Tibial nerve (tissue), 3 donors: ENCODE measurements at regions not wholly inside any gene's neighbourhood (a gene's known extent, or its start where the extent isn't known, plus 50 kb on each side); places are given as distances from the start of the nearest gene placed in this dataset.

ENCODE experiments used
- POLR2A ChIP-seq, 2 donors: fragments of 450-650 bp; IDR thresholded peaks; one replicate each; pipeline ENCODE4 v1.6.1; 2017; ENCODE audit warnings: antibody characterized with exemption in 2 of 2, mild to moderate bottlenecking in 2 of 2, moderate library complexity in 2 of 2
- TF ChIP-seq, protein P1 (sequence below), 5 experiments: fragments of 200-600 bp in 3 of 5; fragments of 450-650 bp in 2 of 5; sonication (generic) in 3 of 5; IDR thresholded peaks; one replicate each; pipeline ENCODE4 v1.5.1; 2016 to 2019; ENCODE audit warnings: antibody characterized with exemption in 5 of 5, mild to moderate bottlenecking in 3 of 5, moderate library complexity in 2 of 5

DNA sequence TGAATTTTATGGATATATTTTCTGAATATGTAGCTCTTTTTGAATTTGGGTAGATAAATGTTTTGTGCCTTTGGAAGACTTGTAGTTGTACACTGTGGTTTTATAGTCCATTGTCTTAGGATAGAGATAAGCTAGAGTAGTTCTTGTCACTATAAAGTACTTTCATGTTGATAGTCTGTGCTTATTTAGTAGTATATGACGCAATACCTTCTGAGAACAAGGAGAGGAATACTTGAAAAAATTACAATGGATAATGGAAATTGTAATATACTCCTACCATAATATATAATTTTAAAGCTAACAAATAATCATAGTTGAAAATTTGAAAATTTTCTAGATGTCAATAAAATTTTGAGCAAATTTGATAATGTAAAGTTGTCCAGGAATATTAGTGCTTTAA lies 664.0 kb downstream of the TLE4 start:
- no peak for TF ChIP-seq POLR2A (IDR thresholded peaks at IDR 0.05)
- TF ChIP-seq, protein P1, sequence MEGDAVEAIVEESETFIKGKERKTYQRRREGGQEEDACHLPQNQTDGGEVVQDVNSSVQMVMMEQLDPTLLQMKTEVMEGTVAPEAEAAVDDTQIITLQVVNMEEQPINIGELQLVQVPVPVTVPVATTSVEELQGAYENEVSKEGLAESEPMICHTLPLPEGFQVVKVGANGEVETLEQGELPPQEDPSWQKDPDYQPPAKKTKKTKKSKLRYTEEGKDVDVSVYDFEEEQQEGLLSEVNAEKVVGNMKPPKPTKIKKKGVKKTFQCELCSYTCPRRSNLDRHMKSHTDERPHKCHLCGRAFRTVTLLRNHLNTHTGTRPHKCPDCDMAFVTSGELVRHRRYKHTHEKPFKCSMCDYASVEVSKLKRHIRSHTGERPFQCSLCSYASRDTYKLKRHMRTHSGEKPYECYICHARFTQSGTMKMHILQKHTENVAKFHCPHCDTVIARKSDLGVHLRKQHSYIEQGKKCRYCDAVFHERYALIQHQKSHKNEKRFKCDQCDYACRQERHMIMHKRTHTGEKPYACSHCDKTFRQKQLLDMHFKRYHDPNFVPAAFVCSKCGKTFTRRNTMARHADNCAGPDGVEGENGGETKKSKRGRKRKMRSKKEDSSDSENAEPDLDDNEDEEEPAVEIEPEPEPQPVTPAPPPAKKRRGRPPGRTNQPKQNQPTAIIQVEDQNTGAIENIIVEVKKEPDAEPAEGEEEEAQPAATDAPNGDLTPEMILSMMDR (IDR thresholded peaks at IDR 0.05), result no peak
